ENCODE measurements at regions not wholly inside any gene's neighbourhood (a gene's known extent, or its start where the extent isn't known, plus 50 kb on each side); places are given as distances from the start of the nearest gene placed in this dataset.
A peak's percentile ranks its signal among the peaks of the same experiment; 100 is the strongest.

DNA sequence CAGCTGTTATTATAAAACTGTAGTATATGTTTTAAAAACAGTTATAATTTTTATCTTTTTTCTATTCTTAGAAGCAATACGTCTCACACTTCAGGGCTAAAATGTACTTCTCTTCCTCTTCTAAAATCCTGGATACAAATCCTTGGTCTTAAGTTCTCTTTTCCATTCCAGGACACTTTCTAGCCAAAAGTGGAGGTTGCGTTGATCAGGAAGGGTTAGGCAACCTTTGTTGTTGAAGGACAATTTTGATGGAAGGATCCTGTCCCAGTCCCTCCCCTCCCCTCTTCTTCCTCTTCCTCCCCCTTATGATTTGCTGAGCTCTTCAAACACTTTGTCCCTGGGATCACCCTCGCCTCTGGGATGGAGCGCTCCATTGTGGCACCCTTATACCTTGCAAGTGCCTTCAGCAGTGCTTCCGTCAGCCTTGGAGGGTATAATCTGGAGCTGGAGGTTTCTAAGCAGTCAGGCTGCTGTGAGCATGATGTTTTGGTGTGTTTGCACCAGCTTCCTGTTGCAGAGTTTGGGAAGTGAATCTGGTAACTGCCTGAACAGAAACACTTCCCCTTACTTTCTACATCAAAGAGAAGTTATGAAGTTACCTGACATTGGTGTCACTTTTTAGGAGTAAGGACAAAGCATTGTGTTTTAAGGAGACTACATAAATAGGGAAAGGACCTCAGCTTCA lies 87.4 kb upstream of the SLC38A2 start:
- Histone ChIP-seq H3K36me3 (ENCODE audit: control insufficient read depth, insufficient read depth, low read length) (no peaks in the 10 kb centered on the region), H3K9me3 (ENCODE audit: control insufficient read depth, low read length) (no peaks in the 10 kb centered on the region), H3K4me1 (ENCODE audit: control insufficient read depth, insufficient read depth, low read length, poor library complexity, severe bottlenecking) (peaks cover 29% of the 10 kb centered on the region), H3K4me3 (ENCODE audit: insufficient read depth, low read depth, low read length, poor library complexity, severe bottlenecking) (peak overlapping the region; percentile 13), H3K27ac (ENCODE audit: insufficient read depth, low read length, poor library complexity, severe bottlenecking) (no peak overlapping the region), H3K27me3 (replicated peaks; ENCODE audit: control insufficient read depth, insufficient read depth, low read length, poor library complexity, severe bottlenecking) (no peaks in the 10 kb centered on the region)
- DNase-seq, result no peak

- Histone ChIP-seq H3K36me3 (ENCODE audit: control insufficient read depth, insufficient read depth, low read length) (no peaks in the 10 kb centered on the region), H3K4me1 (ENCODE audit: control insufficient read depth, insufficient read depth, low read length, poor library complexity, severe bottlenecking) (peaks cover 31% of the 10 kb centered on the region), H3K27me3 (replicated peaks; ENCODE audit: control insufficient read depth, insufficient read depth, low read length, poor library complexity, severe bottlenecking) (no peaks in the 10 kb centered on the region), H3K27ac (ENCODE audit: insufficient read depth, low read length, poor library complexity, severe bottlenecking) (no peak overlapping the region), H3K9me3 (ENCODE audit: control insufficient read depth, low read length) (no peaks in the 10 kb centered on the region), H3K4me3 (ENCODE audit: insufficient read depth, low read depth, low read length, poor library complexity, severe bottlenecking) (no peak overlapping the region)
- DNase-seq, result no peak
These were observed 86.5 kb upstream of the SLC38A2 start for GRCh38 chr12:46459111-46459510.

DNA sequence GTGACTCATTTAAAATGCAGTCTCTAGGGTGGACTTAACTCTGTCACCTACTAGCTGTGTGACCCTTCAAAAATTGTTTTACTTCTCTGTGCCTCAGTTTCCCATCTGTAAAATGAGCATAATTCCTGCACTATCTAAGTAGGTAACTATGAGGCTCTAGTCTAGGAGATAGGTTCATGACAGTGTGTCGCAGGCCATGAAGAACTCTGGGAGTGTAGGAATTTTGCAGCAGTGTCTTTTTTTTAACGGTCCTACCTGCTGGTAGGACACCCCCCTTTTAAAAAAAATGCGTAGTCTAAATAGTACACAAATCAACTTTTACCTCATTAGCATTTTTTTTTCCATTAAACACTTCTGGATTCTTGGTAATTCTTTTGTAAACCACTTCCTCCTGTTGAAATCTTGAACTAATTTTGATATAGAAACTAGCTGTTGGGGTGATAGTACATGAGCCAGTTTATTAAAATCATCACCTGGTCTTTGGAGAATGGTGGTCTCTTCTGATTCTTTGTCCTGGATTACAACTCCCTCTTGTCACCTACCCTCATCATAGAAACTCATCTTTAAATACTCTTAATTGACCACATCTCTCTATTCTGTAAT lies 86.0 kb upstream of the SLC38A2 start:
- no peak overlapping the region for H3K4me3 ChIP-seq (ENCODE audit: insufficient read depth, low read depth, low read length, poor library complexity, severe bottlenecking)
- no peak for DNase-seq
- no peak overlapping the region for H3K27ac ChIP-seq (ENCODE audit: insufficient read depth, low read length, poor library complexity, severe bottlenecking)
- no peaks in the 10 kb centered on the region for H3K9me3 ChIP-seq (ENCODE audit: control insufficient read depth, low read length)
- H3K36me3 ChIP-seq (ENCODE audit: control insufficient read depth, insufficient read depth, low read length), result no peaks in the 10 kb centered on the region
- peaks cover 31% of the 10 kb centered on the region for H3K4me1 ChIP-seq (ENCODE audit: control insufficient read depth, insufficient read depth, low read length, poor library complexity, severe bottlenecking)
- H3K27me3 ChIP-seq (replicated peaks; ENCODE audit: control insufficient read depth, insufficient read depth, low read length, poor library complexity, severe bottlenecking), result no peaks in the 10 kb centered on the region

DNA sequence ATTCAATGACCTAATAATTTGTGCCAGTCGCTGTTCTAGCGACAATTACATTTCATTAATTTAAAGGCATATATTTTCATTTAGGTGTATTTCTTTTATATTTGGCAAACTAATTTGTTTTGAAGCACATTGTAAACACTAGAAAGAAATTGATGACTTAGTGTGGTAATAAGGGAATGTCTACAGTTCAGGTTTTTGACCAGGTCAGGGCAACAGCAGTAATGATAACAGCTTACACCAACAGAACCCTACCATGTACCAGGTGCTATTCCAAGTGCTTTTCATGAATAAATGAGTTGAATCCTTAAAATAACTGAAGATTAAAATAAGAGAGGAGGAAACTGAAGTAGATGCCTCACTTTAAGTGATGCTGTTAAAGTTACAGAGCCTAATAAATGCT lies 85.4 kb upstream of the SLC38A2 start:
- H3K9me3 ChIP-seq (ENCODE audit: control insufficient read depth, low read length), result no peaks in the 10 kb centered on the region
- H3K27me3 ChIP-seq (replicated peaks; ENCODE audit: control insufficient read depth, insufficient read depth, low read length, poor library complexity, severe bottlenecking), result no peaks in the 10 kb centered on the region
- H3K36me3 ChIP-seq (ENCODE audit: control insufficient read depth, insufficient read depth, low read length), result no peaks in the 10 kb centered on the region
- DNase-seq, result no peak
- H3K27ac ChIP-seq (ENCODE audit: insufficient read depth, low read length, poor library complexity, severe bottlenecking), result no peak overlapping the region
- peaks cover 31% of the 10 kb centered on the region for H3K4me1 ChIP-seq (ENCODE audit: control insufficient read depth, insufficient read depth, low read length, poor library complexity, severe bottlenecking)
- H3K4me3 ChIP-seq (ENCODE audit: insufficient read depth, low read depth, low read length, poor library complexity, severe bottlenecking), result no peak overlapping the region

DNA sequence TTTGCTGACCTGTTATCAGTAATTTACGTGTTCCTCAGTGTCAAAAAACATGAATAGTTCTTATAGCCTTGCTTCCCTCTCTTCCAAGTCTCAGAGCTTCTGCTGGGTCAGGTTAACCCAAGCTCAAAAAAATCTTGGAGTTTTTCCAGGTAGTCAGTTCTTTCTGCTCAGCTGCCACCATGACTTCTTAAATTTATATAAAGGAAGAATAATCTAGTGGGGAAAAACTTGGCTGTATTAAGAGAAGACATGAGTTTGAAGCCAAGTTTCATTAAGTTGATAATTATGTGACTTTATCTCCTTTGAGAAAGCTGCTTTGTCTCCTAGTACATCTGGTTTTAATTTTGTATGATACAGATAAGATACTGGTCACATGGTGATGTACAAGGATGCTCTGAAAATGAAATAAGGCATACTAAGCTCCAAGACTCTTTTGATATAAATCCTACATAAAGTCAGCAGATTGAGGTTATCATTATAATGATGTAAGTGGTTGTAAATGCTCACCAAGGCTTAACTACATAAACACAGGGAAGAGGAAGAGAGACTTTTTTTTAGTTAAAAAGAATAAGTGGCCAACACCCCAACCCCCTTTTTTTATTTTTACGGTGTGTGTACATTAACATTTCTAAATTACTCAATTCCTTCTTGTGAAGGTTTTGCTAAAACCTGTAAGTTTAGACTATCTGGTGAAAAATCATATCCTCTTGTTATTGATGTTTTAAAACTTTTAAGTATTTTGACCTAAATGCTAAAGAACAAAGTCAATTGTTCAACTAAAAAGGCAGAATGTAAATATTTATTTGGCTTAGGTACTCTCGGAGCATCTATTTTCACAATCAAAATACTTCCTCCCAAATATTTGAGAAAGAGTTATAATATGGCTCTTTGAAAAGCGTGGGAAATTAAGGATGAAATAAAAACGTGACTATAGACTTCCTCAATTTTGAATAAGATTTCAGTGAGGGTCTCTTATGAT lies 84.1 kb upstream of the SLC38A2 start:
- no peak for DNase-seq
- Histone ChIP-seq H3K27ac (ENCODE audit: insufficient read depth, low read length, poor library complexity, severe bottlenecking) (no peak overlapping the region), H3K36me3 (ENCODE audit: control insufficient read depth, insufficient read depth, low read length) (no peaks in the 10 kb centered on the region), H3K4me1 (ENCODE audit: control insufficient read depth, insufficient read depth, low read length, poor library complexity, severe bottlenecking) (peaks cover 31% of the 10 kb centered on the region), H3K4me3 (ENCODE audit: insufficient read depth, low read depth, low read length, poor library complexity, severe bottlenecking) (no peak overlapping the region), H3K27me3 (replicated peaks; ENCODE audit: control insufficient read depth, insufficient read depth, low read length, poor library complexity, severe bottlenecking) (no peaks in the 10 kb centered on the region), H3K9me3 (ENCODE audit: control insufficient read depth, low read length) (no peaks in the 10 kb centered on the region)

GRCh38 chr12:46455648-46456352 lies 83.2 kb upstream of the SLC38A2 start:
- DNase-seq, result no peak
- Histone ChIP-seq H3K4me1 (ENCODE audit: control insufficient read depth, insufficient read depth, low read length, poor library complexity, severe bottlenecking) (peaks cover 31% of the 10 kb centered on the region), H3K4me3 (ENCODE audit: insufficient read depth, low read depth, low read length, poor library complexity, severe bottlenecking) (no peak overlapping the region), H3K27ac (ENCODE audit: insufficient read depth, low read length, poor library complexity, severe bottlenecking) (no peak overlapping the region), H3K9me3 (ENCODE audit: control insufficient read depth, low read length) (no peaks in the 10 kb centered on the region), H3K27me3 (replicated peaks; ENCODE audit: control insufficient read depth, insufficient read depth, low read length, poor library complexity, severe bottlenecking) (no peaks in the 10 kb centered on the region), H3K36me3 (ENCODE audit: control insufficient read depth, insufficient read depth, low read length) (no peaks in the 10 kb centered on the region)

DNA sequence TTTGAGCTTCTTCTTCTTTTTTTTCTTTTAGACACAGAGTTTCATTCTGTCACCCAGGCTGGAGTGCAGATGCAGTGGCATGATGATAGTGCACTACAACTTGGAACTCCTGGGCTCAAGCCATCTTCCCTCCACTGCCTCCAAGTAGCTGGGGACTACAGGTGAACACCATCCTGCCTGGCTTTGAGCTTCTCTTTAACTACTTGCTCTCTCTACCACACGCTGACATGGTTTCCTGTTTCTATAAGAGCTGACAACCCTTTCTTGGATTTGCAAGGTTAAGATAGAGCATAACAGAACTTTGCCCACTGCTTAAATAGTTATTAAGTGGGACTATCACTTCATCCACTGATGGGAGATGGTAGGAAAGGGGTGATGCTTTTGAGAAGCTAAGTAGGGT lies 82.4 kb upstream of the SLC38A2 start:
- no peaks in the 10 kb centered on the region for H3K36me3 ChIP-seq (ENCODE audit: control insufficient read depth, insufficient read depth, low read length)
- peaks cover 23% of the 10 kb centered on the region for H3K4me1 ChIP-seq (ENCODE audit: control insufficient read depth, insufficient read depth, low read length, poor library complexity, severe bottlenecking)
- H3K9me3 ChIP-seq (ENCODE audit: control insufficient read depth, low read length), result no peaks in the 10 kb centered on the region
- no peaks in the 10 kb centered on the region for H3K27me3 ChIP-seq (replicated peaks; ENCODE audit: control insufficient read depth, insufficient read depth, low read length, poor library complexity, severe bottlenecking)
- DNase-seq, result no peak
- no peak overlapping the region for H3K27ac ChIP-seq (ENCODE audit: insufficient read depth, low read length, poor library complexity, severe bottlenecking)
- no peak overlapping the region for H3K4me3 ChIP-seq (ENCODE audit: insufficient read depth, low read depth, low read length, poor library complexity, severe bottlenecking)

- H3K36me3 ChIP-seq (ENCODE audit: control insufficient read depth, insufficient read depth, low read length), result no peaks in the 10 kb centered on the region
- H3K9me3 ChIP-seq (ENCODE audit: control insufficient read depth, low read length), result no peaks in the 10 kb centered on the region
- H3K27ac ChIP-seq (ENCODE audit: insufficient read depth, low read length, poor library complexity, severe bottlenecking), result no peak overlapping the region
- no peaks in the 10 kb centered on the region for H3K27me3 ChIP-seq (replicated peaks; ENCODE audit: control insufficient read depth, insufficient read depth, low read length, poor library complexity, severe bottlenecking)
- H3K4me1 ChIP-seq (ENCODE audit: control insufficient read depth, insufficient read depth, low read length, poor library complexity, severe bottlenecking), result peaks cover 7% of the 10 kb centered on the region
- H3K4me3 ChIP-seq (ENCODE audit: insufficient read depth, low read depth, low read length, poor library complexity, severe bottlenecking), result no peak overlapping the region
- no peak for DNase-seq
These were observed 80.9 kb upstream of the SLC38A2 start for GRCh38 chr12:46453428-46453827.

- Histone ChIP-seq H3K9me3 (ENCODE audit: control insufficient read depth, low read length) (no peaks in the 10 kb centered on the region), H3K4me3 (ENCODE audit: insufficient read depth, low read depth, low read length, poor library complexity, severe bottlenecking) (no peak overlapping the region), H3K36me3 (ENCODE audit: control insufficient read depth, insufficient read depth, low read length) (no peaks in the 10 kb centered on the region), H3K27me3 (replicated peaks; ENCODE audit: control insufficient read depth, insufficient read depth, low read length, poor library complexity, severe bottlenecking) (no peaks in the 10 kb centered on the region), H3K27ac (ENCODE audit: insufficient read depth, low read length, poor library complexity, severe bottlenecking) (no peak overlapping the region), H3K4me1 (ENCODE audit: control insufficient read depth, insufficient read depth, low read length, poor library complexity, severe bottlenecking) (peaks cover 5% of the 10 kb centered on the region)
- DNase-seq, result no peak
These were observed 80.2 kb upstream of the SLC38A2 start for GRCh38 chr12:46452776-46453175.
